ENCODE measurements at regions not wholly inside any gene's neighbourhood (a gene's known extent, or its start where the extent isn't known, plus 50 kb on each side); places are given as distances from the start of the nearest gene placed in this dataset.

DNA sequence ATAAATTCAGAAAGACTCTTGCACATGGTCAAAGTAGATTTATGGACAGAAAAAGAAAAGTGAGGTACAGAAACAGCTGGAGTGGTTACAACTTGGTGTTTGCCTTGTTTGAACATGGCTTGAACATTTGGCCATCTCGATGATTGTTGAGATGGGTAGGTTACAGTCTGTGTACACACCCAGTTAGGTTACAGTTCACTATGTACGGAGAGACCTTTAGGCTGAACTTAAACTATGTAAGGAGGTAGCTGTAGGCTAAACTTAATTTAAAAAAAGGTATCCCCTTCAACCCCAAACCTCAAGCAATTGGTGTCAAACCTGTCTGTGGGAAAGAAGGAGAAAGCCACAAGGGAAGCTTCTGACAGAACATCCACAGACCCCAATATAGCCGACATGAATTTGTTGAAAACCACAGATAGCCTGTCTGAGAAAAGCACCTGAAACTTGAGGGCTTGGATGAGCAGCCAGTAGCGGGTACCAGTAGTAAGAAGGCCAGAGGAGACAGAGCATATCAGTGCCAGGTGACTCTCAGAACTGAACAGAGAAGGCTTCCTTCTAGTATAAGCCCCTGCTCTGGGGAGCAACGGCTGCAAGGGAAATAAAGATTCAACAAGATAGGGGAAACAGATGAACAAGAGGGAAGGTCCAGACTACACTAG lies 247.9 kb upstream of the GALNTL6 start:
- TF ChIP-seq, protein P1, sequence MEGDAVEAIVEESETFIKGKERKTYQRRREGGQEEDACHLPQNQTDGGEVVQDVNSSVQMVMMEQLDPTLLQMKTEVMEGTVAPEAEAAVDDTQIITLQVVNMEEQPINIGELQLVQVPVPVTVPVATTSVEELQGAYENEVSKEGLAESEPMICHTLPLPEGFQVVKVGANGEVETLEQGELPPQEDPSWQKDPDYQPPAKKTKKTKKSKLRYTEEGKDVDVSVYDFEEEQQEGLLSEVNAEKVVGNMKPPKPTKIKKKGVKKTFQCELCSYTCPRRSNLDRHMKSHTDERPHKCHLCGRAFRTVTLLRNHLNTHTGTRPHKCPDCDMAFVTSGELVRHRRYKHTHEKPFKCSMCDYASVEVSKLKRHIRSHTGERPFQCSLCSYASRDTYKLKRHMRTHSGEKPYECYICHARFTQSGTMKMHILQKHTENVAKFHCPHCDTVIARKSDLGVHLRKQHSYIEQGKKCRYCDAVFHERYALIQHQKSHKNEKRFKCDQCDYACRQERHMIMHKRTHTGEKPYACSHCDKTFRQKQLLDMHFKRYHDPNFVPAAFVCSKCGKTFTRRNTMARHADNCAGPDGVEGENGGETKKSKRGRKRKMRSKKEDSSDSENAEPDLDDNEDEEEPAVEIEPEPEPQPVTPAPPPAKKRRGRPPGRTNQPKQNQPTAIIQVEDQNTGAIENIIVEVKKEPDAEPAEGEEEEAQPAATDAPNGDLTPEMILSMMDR (IDR thresholded peaks at IDR 0.05; ENCODE audit: unreplicated experiment), result no peak
- H3K27me3 Mint-ChIP-seq, result no peaks in the 10 kb centered on the region
- no peak overlapping the region for H3K27ac Mint-ChIP-seq
- no peaks in the 10 kb centered on the region for H3K4me1 Mint-ChIP-seq (ENCODE audit: low read depth)
- H3K36me3 Mint-ChIP-seq (ENCODE audit: insufficient read depth), result no peaks in the 10 kb centered on the region
- no peaks in the 10 kb centered on the region for H3K9me3 Mint-ChIP-seq (ENCODE audit: low read depth)
- DNase-seq (ENCODE audit: low spot score, unreplicated experiment), result no peak
- H3K4me3 Mint-ChIP-seq (ENCODE audit: low read depth), result no peak overlapping the region

DNA sequence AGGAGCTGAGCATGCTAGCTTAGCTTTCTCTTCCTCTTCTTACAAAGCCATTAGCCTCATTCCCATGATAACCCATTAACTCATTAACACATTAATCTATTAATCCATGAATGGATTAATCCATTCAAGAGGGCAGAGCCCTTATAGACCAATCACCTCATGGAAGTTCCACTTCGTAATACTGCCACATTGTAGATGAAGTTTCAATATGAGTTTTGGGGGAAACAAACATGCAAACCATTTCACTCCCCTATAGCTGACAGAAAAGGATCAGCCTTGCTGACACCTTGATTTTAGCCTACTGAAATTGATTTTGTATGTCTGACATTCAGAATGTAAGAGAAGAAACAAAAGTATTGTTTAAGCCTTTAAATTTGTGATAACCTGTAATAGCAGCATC lies 251.8 kb upstream of the GALNTL6 start:
- H3K9me3 Mint-ChIP-seq (ENCODE audit: low read depth), result no peaks in the 10 kb centered on the region
- no peaks in the 10 kb centered on the region for H3K27me3 Mint-ChIP-seq
- no peaks in the 10 kb centered on the region for H3K36me3 Mint-ChIP-seq (ENCODE audit: insufficient read depth)
- DNase-seq (ENCODE audit: low spot score, unreplicated experiment), result no peak
- H3K27ac Mint-ChIP-seq, result no peak overlapping the region
- H3K4me1 Mint-ChIP-seq (ENCODE audit: low read depth), result no peaks in the 10 kb centered on the region
- no peak overlapping the region for H3K4me3 Mint-ChIP-seq (ENCODE audit: low read depth)
- TF ChIP-seq, protein P1 (IDR thresholded peaks at IDR 0.05; ENCODE audit: unreplicated experiment), result no peak

DNA sequence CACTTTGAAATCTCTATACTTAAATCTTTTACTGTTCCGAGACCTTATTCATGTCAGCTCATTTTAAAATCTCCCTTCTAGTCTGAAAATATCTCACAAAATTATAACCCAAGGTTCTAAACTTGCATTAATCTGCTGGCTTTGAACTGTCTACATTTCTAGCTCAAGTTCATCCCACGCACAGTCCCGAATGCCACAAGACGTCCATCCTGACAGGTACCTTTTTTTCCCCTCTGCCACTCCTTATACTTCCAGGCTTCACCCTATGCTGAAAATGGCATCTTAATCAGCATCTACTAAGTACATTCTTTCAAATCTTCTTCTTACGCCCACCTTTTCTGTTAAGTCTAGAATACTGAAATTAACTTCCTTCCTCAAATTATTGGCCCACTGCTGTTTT lies 259.2 kb upstream of the GALNTL6 start:
- TF ChIP-seq, protein P1 (IDR thresholded peaks at IDR 0.05; ENCODE audit: unreplicated experiment), result no peak
- Mint-ChIP-seq H3K36me3 (ENCODE audit: insufficient read depth) (no peaks in the 10 kb centered on the region), H3K27me3 (no peaks in the 10 kb centered on the region), H3K9me3 (ENCODE audit: low read depth) (no peaks in the 10 kb centered on the region), H3K4me3 (ENCODE audit: low read depth) (no peak overlapping the region), H3K4me1 (ENCODE audit: low read depth) (no peaks in the 10 kb centered on the region), H3K27ac (no peak overlapping the region)
- no peak for DNase-seq (ENCODE audit: low spot score, unreplicated experiment)

DNA sequence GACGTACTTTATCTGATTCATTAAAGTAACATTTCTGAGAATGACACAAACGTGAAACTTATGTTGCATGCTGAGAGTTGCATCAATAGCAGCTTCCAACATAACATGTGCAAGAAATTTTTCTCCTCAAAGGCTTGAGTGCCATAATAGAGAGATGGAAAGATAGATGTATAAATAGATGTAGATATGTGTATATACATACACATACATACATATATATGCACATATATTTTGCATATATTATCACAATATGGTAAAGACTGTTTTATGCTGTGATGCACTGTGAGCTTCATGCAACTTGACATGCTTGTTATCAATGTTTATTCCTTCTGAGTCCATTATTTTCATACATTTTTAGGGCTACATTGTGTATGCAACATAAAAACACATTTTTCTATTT lies 270.6 kb upstream of the GALNTL6 start:
- Mint-ChIP-seq H3K27me3 (no peaks in the 10 kb centered on the region), H3K36me3 (ENCODE audit: insufficient read depth) (no peaks in the 10 kb centered on the region), H3K9me3 (ENCODE audit: low read depth) (peaks cover 9% of the 10 kb centered on the region), H3K4me1 (ENCODE audit: low read depth) (no peaks in the 10 kb centered on the region), H3K27ac (no peak overlapping the region), H3K4me3 (ENCODE audit: low read depth) (no peak overlapping the region)
- TF ChIP-seq, protein P1 (IDR thresholded peaks at IDR 0.05; ENCODE audit: unreplicated experiment), result no peak
- no peak for DNase-seq (ENCODE audit: low spot score, unreplicated experiment)

DNA sequence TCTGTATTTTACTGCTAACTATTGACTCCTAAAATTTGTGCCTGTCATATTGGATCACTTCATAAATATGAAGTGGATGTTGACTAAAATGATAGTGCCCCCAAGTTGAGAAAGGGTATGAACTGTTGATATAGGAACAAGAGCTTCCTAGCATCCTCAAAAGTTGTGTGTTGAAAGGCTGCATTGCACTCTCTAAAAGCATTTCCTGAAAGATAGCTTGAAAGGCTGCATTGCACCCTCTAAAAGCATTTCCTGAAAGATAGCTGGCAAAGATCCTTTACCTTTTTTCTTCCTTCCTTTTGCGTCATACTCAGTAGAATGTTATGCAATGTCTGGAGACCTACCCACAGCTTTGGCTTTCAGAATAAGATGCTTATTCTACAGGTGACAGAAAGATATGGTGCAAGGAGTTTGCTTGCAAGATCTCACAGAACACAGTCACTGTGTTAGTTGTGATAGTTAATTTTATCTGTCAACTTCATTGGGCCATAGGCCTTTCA lies 274.6 kb upstream of the GALNTL6 start:
- Mint-ChIP-seq H3K27me3 (no peaks in the 10 kb centered on the region), H3K27ac (no peak overlapping the region)

More for the DNA sequence above, 274.6 kb upstream of the GALNTL6 start:
- Mint-ChIP-seq H3K4me3 (ENCODE audit: low read depth) (no peak overlapping the region), H3K36me3 (ENCODE audit: insufficient read depth) (no peaks in the 10 kb centered on the region), H3K4me1 (ENCODE audit: low read depth) (no peaks in the 10 kb centered on the region), H3K9me3 (ENCODE audit: low read depth) (no peaks in the 10 kb centered on the region)
- TF ChIP-seq, protein P1 (IDR thresholded peaks at IDR 0.05; ENCODE audit: unreplicated experiment), result no peak
- no peak for DNase-seq (ENCODE audit: low spot score, unreplicated experiment)
